ENCODE measurements at regions not wholly inside any gene's neighbourhood (a gene's known extent, or its start where the extent isn't known, plus 50 kb on each side); places are given as distances from the start of the nearest gene placed in this dataset.
"Not testable (repeated sequence)": the region's sequence is repeated elsewhere in the genome, so short reads cannot be mapped to it uniquely, and the experiment has no call there.

DNA sequence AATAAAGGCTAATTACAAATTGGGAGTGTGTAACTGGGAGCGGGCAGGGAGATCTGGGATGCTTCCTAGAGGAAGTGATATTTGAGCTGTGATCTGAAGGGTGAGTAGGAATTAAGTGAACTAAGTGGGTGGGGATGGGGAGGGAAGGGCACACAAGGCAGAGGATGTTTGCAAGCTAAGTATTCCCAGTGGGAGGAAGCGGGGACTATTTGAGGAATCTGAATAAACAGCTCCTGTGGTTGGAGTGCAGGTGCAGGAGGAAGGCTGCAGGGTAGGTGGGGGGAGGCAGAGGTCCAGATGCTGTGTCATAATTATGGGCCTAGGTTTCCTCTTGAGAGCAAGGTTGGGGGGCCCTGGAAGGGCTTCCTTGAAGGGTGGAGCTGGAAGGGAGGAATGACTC is 102.1 kb upstream of the HS3ST2 start:
- Histone ChIP-seq H3K4me1 (ENCODE audit: control extremely low read depth in 1 of 4, control insufficient read depth in 4 of 4, insufficient read depth in 4 of 4, low read length in 3 of 4) (no peaks in the 10 kb centered on the region), H3K36me3 (ENCODE audit: control insufficient read depth in 4 of 4, insufficient read depth in 4 of 4, low read length in 3 of 4) (no peaks in the 10 kb centered on the region), H3K9me3 (ENCODE audit: control extremely low read depth in 1 of 5, control insufficient read depth in 4 of 5, insufficient read depth in 2 of 5, low read depth in 1 of 5, low read length in 4 of 5) (peaks cover 0 to 30% (median 10%) of the 10 kb centered on the region in 5 experiments), H3K27ac (ENCODE audit: insufficient read depth in 1 of 2, low read depth in 1 of 2, low read length in 2 of 2, poor library complexity in 1 of 2, severe bottlenecking in 2 of 2) (no peak overlapping the region), H3K27me3 (replicated peaks in 2 of 5; ENCODE audit: control insufficient read depth in 4 of 5, insufficient read depth in 5 of 5, low read length in 4 of 5) (no peaks in the 10 kb centered on the region), H3K4me3 (ENCODE audit: control insufficient read depth in 1 of 7, extremely low read depth in 1 of 7, insufficient read depth in 4 of 7, low read depth in 2 of 7, low read length in 6 of 7) (no peak overlapping the region)
- POLR2A ChIA-PET, result no interaction called here
- no peak for DNase-seq
- 94% methylated on average over 2 of the region's 2 CpGs for WGBS (ENCODE audit: insufficient coverage)
- CTCF ChIA-PET, result no interaction called here

DNA sequence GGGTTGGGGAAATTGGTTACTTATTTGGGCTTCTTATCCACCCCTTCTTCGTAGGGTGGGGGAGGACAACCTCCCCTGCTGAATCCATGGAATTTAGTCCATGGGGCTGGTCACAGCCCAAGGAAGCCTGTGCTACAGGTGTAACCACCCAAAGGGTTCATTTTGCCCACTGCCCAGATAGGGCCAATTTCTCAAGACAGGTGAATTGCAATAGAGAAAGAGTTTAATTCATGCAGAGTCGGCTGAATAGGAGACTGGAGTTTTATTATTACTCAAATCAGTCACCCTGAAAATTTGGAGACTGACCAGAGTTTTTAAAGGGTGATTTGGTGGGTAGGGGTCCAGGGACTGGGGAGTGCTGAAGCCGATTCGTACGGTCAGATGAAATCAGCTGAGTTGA is 101.5 kb upstream of the HS3ST2 start:
- 91% methylated on average over 5 of the region's 5 CpGs for WGBS (ENCODE audit: insufficient coverage)
- ChIA-PET POLR2A (no interaction called here), CTCF (no interaction called here)
- H3K9me3 ChIP-seq (ENCODE audit: control extremely low read depth in 1 of 5, control insufficient read depth in 4 of 5, insufficient read depth in 2 of 5, low read depth in 1 of 5, low read length in 4 of 5), result peaks cover 0 to 30% (median 10%) of the 10 kb centered on the region in 5 experiments
- no peak overlapping the region for H3K4me3 ChIP-seq (ENCODE audit: control insufficient read depth in 1 of 7, extremely low read depth in 1 of 7, insufficient read depth in 4 of 7, low read depth in 2 of 7, low read length in 6 of 7)
- H3K4me1 ChIP-seq (ENCODE audit: control extremely low read depth in 1 of 4, control insufficient read depth in 4 of 4, insufficient read depth in 4 of 4, low read length in 3 of 4), result no peaks in the 10 kb centered on the region
- no peak for DNase-seq
- H3K36me3 ChIP-seq (ENCODE audit: control insufficient read depth in 4 of 4, insufficient read depth in 4 of 4, low read length in 3 of 4), result no peaks in the 10 kb centered on the region
- no peaks in the 10 kb centered on the region for H3K27me3 ChIP-seq (replicated peaks in 2 of 5; ENCODE audit: control insufficient read depth in 4 of 5, insufficient read depth in 5 of 5, low read length in 4 of 5)
- H3K27ac ChIP-seq (ENCODE audit: insufficient read depth in 1 of 2, low read depth in 1 of 2, low read length in 2 of 2, poor library complexity in 1 of 2, severe bottlenecking in 2 of 2), result no peak overlapping the region

DNA sequence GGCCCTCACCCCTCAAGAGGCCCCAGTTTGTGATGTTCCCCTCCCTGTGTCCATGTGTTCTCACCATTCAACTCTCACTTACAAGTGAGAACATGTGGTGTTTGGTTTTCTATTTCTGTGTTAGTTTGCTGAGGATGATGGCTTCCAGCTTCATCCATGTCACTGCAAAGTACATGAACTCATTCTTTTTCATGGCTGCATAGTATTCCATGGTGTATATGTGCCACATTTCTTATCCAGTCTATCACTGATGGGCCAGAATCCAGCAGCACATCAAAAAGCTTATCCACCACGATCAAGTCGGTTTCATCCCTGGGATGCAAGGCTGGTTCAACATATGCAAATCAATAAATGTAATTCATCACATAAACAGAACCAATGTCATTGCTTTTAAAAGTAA is 95.4 kb upstream of the HS3ST2 start:
- H3K4me3 ChIP-seq (ENCODE audit: control insufficient read depth in 1 of 7, extremely low read depth in 1 of 7, insufficient read depth in 4 of 7, low read depth in 2 of 7, low read length in 6 of 7); H3K27me3 ChIP-seq (replicated peaks in 2 of 5; ENCODE audit: control insufficient read depth in 4 of 5, insufficient read depth in 5 of 5, low read length in 4 of 5); H3K4me1 ChIP-seq (ENCODE audit: control extremely low read depth in 1 of 4, control insufficient read depth in 4 of 4, insufficient read depth in 4 of 4, low read length in 3 of 4); POLR2A ChIA-PET; CTCF ChIA-PET; H3K36me3 ChIP-seq (ENCODE audit: control insufficient read depth in 4 of 4, insufficient read depth in 4 of 4, low read length in 3 of 4); DNase-seq; H3K9me3 ChIP-seq (ENCODE audit: control extremely low read depth in 1 of 5, control insufficient read depth in 4 of 5, insufficient read depth in 2 of 5, low read depth in 1 of 5, low read length in 4 of 5); H3K27ac ChIP-seq (ENCODE audit: insufficient read depth in 1 of 2, low read depth in 1 of 2, low read length in 2 of 2, poor library complexity in 1 of 2, severe bottlenecking in 2 of 2): not testable (repeated sequence)
- WGBS (ENCODE audit: insufficient coverage), result no CpG with 5 or more reads among the region's 2 CpGs

DNA sequence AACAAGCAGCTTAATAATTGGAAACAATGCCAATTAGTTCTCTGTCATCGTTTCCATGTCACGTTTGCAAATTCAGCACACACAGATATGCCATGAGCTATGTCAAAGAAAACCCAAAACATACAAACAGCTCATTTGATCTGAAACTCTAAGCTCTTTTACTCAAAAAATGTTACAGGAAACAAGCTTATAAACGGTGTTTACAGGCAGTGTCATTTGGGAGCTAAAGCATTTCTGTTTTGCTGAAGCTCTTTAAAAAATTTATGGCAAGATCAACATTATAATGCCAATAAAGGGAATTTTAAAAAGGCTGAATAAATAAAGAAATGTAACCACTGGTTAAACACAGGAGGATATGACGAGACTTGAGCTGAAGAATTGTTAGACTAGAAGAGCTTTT is 94.0 kb upstream of the HS3ST2 start:
- H3K9me3 ChIP-seq (ENCODE audit: control extremely low read depth in 1 of 5, control insufficient read depth in 4 of 5, insufficient read depth in 2 of 5, low read depth in 1 of 5, low read length in 4 of 5), result no peaks in the 10 kb centered on the region
- POLR2A ChIA-PET, result no interaction called here
- no peak overlapping the region for H3K4me3 ChIP-seq (ENCODE audit: control insufficient read depth in 1 of 7, extremely low read depth in 1 of 7, insufficient read depth in 4 of 7, low read depth in 2 of 7, low read length in 6 of 7)
- H3K4me1 ChIP-seq (ENCODE audit: control extremely low read depth in 1 of 4, control insufficient read depth in 4 of 4, insufficient read depth in 4 of 4, low read length in 3 of 4), result no peaks in the 10 kb centered on the region
- CTCF ChIA-PET, result interaction anchor here (1.2 kb wide), 1 partner anchor 14 kb away, joined by 3 read pairs; no protein-coding TSS in a partner anchor
- peaks cover 0 to 2% (median 0%) of the 10 kb centered on the region in 5 experiments for H3K27me3 ChIP-seq (replicated peaks in 2 of 5; ENCODE audit: control insufficient read depth in 4 of 5, insufficient read depth in 5 of 5, low read length in 4 of 5)
- no CpG with 5 or more reads among the region's 4 CpGs for WGBS (ENCODE audit: insufficient coverage)
- DNase-seq, result no peak
- H3K27ac ChIP-seq (ENCODE audit: insufficient read depth in 1 of 2, low read depth in 1 of 2, low read length in 2 of 2, poor library complexity in 1 of 2, severe bottlenecking in 2 of 2), result no peak overlapping the region
- no peaks in the 10 kb centered on the region for H3K36me3 ChIP-seq (ENCODE audit: control insufficient read depth in 4 of 4, insufficient read depth in 4 of 4, low read length in 3 of 4)

DNA sequence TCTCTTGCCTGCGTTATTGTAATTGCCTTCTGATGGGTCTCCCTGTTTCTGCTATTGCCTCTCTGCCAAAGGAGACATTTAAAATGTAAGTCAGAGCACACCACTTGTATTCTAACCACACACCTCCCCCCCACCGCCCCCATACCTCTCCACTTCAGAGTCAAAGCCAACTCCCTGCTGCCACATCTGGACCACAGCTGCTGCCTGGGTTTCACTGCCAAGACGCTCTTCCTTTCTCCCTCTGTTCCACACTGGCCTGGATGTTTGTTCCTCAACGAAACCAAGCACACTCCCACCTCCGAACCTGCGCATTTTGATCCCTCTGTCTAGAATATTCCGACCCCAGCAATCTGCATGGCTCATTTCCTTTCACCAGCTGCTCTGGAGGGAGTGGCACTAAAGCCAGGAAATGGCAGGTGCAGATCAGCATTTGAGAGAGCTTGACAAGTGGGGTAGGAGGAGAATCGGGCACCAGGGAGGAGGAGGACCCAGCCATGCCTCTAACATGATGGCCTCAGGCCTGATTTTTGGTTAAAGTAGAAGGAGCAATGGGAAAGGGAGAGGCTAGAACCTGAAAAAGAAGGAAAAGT is 92.4 kb upstream of the HS3ST2 start:
- Histone ChIP-seq H3K4me3 (ENCODE audit: control insufficient read depth in 1 of 7, extremely low read depth in 1 of 7, insufficient read depth in 4 of 7, low read depth in 2 of 7, low read length in 6 of 7) (no peak overlapping the region), H3K4me1 (ENCODE audit: control extremely low read depth in 1 of 4, control insufficient read depth in 4 of 4, insufficient read depth in 4 of 4, low read length in 3 of 4) (no peaks in the 10 kb centered on the region), H3K27me3 (replicated peaks in 2 of 5; ENCODE audit: control insufficient read depth in 4 of 5, insufficient read depth in 5 of 5, low read length in 4 of 5) (peaks cover 0 to 2% (median 0%) of the 10 kb centered on the region in 5 experiments), H3K27ac (ENCODE audit: insufficient read depth in 1 of 2, low read depth in 1 of 2, low read length in 2 of 2, poor library complexity in 1 of 2, severe bottlenecking in 2 of 2) (no peak overlapping the region), H3K9me3 (ENCODE audit: control extremely low read depth in 1 of 5, control insufficient read depth in 4 of 5, insufficient read depth in 2 of 5, low read depth in 1 of 5, low read length in 4 of 5) (no peaks in the 10 kb centered on the region), H3K36me3 (ENCODE audit: control insufficient read depth in 4 of 4, insufficient read depth in 4 of 4, low read length in 3 of 4) (no peaks in the 10 kb centered on the region)
- ChIA-PET POLR2A (no interaction called here), CTCF (no interaction called here)
- 90% methylated on average over 5 of the region's 8 CpGs for WGBS (ENCODE audit: insufficient coverage)
- no peak for DNase-seq

DNA sequence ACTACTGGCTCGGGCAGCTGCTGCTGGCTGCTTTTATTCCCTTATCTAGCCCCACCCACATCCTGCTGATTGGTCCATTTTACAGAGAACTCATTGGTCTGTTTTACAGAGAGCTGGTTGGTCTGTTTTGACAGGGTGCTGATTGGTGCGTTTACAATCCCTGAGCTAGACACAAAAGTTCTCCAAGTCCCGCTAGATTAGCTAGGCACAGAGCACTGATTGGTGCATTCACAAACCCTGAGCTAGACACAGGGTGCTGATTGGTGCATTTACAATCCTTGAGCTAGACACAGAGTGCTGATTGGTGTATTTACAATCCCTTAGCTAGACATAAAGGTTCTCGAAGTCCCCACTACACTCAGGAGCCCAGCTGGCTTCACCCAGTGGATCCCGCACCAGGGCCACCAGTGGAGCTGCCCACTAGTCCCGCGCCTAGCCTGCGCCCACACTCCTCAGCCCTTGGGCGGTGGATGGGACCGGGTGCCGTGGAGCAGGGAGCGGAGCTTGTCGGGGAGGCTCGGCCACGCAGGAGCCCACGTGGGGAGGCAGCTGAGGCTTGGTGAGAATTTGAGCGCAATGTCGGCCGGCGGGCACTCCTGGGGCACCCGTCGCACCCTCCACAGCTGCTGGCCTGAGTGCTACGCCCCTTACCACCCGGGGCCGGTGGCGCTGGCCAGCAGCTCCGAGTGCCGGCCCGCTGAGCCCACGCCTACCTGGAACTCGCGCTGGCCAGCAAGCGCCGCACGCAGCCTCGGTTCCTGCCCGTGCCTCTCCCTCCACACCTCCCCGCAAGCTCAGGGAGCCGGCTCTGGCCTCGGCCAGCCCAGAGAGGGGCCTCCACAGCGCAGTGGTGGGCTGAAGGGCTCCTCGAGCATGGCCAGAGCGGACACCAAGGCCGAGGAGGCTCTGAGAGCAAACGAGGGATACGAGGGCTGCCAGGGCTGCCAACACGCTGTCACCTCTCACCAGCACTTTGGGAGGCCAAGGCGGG is 91.1 kb upstream of the HS3ST2 start:
- DNase-seq; H3K27ac ChIP-seq (ENCODE audit: insufficient read depth in 1 of 2, low read depth in 1 of 2, low read length in 2 of 2, poor library complexity in 1 of 2, severe bottlenecking in 2 of 2); H3K4me3 ChIP-seq (ENCODE audit: control insufficient read depth in 1 of 7, extremely low read depth in 1 of 7, insufficient read depth in 4 of 7, low read depth in 2 of 7, low read length in 6 of 7); H3K36me3 ChIP-seq (ENCODE audit: control insufficient read depth in 4 of 4, insufficient read depth in 4 of 4, low read length in 3 of 4); POLR2A ChIA-PET; CTCF ChIA-PET; H3K27me3 ChIP-seq (replicated peaks in 2 of 5; ENCODE audit: control insufficient read depth in 4 of 5, insufficient read depth in 5 of 5, low read length in 4 of 5); H3K9me3 ChIP-seq (ENCODE audit: control extremely low read depth in 1 of 5, control insufficient read depth in 4 of 5, insufficient read depth in 2 of 5, low read depth in 1 of 5, low read length in 4 of 5); H3K4me1 ChIP-seq (ENCODE audit: control extremely low read depth in 1 of 4, control insufficient read depth in 4 of 4, insufficient read depth in 4 of 4, low read length in 3 of 4): not testable (repeated sequence)
- WGBS (ENCODE audit: insufficient coverage), result 94% methylated on average over 46 of the region's 48 CpGs

DNA sequence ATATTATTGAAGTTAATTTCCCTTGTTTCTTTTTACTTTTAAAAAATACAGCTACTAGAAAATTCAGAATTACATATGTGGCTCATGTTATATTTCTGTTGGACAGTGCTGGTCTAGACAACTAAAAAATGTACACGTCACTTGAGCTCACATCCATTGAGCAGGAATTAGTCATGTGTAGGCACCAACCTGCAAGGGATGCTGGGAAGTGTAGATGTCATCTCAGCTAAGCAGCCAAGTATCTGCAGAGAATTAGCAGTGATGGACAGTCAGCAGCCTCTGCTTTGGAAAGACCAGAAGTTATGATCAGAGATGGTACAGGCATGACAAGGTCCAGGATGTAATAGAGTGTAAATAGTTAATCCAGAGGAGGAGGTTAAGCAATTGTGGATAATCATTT is 87.1 kb upstream of the HS3ST2 start:
- Histone ChIP-seq H3K27ac (ENCODE audit: insufficient read depth in 1 of 2, low read depth in 1 of 2, low read length in 2 of 2, poor library complexity in 1 of 2, severe bottlenecking in 2 of 2) (no peak overlapping the region), H3K9me3 (ENCODE audit: control extremely low read depth in 1 of 5, control insufficient read depth in 4 of 5, insufficient read depth in 2 of 5, low read depth in 1 of 5, low read length in 4 of 5) (no peaks in the 10 kb centered on the region), H3K36me3 (ENCODE audit: control insufficient read depth in 4 of 4, insufficient read depth in 4 of 4, low read length in 3 of 4) (no peaks in the 10 kb centered on the region), H3K4me3 (ENCODE audit: control insufficient read depth in 1 of 7, extremely low read depth in 1 of 7, insufficient read depth in 4 of 7, low read depth in 2 of 7, low read length in 6 of 7) (no peak overlapping the region), H3K27me3 (replicated peaks in 2 of 5; ENCODE audit: control insufficient read depth in 4 of 5, insufficient read depth in 5 of 5, low read length in 4 of 5) (peaks cover 0 to 4% (median 2%) of the 10 kb centered on the region in 5 experiments), H3K4me1 (ENCODE audit: control extremely low read depth in 1 of 4, control insufficient read depth in 4 of 4, insufficient read depth in 4 of 4, low read length in 3 of 4) (no peaks in the 10 kb centered on the region)
- POLR2A ChIA-PET, result no interaction called here
- CTCF ChIA-PET, result no interaction called here
- no peak for DNase-seq
- 100% methylated on average over 1 of the region's 1 CpG for WGBS (ENCODE audit: insufficient coverage)
